Mesothelial cell of epicardium (in vitro differentiated cells): ENCODE measurements at regions not wholly inside any gene's neighbourhood (a gene's known extent, or its start where the extent isn't known, plus 50 kb on each side); places are given as distances from the start of the nearest gene placed in this dataset.

Experiments
- DNase-seq, 2 experiments: peaks; one replicate each; pipeline ENCODE4 v3.0.0; 2021; ENCODE audit warnings: low spot score in 2 of 2; ENCODE audit not compliant: unreplicated experiment in 2 of 2
- H3K27ac Mint-ChIP-seq: 2 replicates; pipeline ENCODE4 v1.8.0; 2021; ENCODE audit warnings: mixed read lengths
- H3K27me3 Mint-ChIP-seq: 2 replicates; pipeline ENCODE4 v1.8.0; 2021; ENCODE audit warnings: low read depth, mixed read lengths
- H3K36me3 Mint-ChIP-seq: 2 replicates; pipeline ENCODE4 v1.8.0; 2021; ENCODE audit warnings: mixed read lengths
- H3K4me1 Mint-ChIP-seq: 2 replicates; pipeline ENCODE4 v1.8.0; 2021; ENCODE audit warnings: mixed read lengths
- H3K4me3 Mint-ChIP-seq: 2 replicates; pipeline ENCODE4 v1.8.0; 2021; ENCODE audit warnings: mild to moderate bottlenecking, moderate library complexity, mixed read lengths
- H3K9me3 Mint-ChIP-seq: 2 replicates; pipeline ENCODE4 v1.8.0; 2021; ENCODE audit warnings: mixed read lengths
- TF ChIP-seq, protein P1 (sequence below): fragments of 200-600 bp; sonication (generic); IDR thresholded peaks from one replicate; pipeline ENCODE4 v1.5.0; 2021; ENCODE audit warnings: antibody characterized with exemption; ENCODE audit not compliant: unreplicated experiment

DNA sequence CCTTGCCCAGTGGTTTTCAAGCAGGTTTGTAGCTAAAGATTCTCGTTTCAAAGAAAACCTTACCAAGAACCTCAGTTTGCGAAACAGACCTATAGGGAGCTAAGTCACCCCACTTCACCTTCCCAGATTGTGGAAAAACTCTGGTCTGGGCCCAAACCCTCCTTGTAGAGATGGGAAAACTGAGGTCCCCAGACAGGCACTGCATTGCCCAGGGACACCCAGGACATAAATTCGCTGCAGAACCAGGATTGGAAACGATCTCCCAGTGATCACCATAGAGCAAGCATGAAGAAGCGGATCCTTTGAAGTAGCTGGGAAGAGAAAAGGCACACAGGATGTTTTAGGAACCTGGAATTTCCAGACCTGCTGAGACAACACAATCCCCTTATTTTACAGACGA lies 85.6 kb upstream of the PIAS1 start:
- Mint-ChIP-seq H3K27ac (peak overlapping the region; percentile 83), H3K9me3 (peaks cover 8% of the 10 kb centered on the region), H3K36me3 (no peaks in the 10 kb centered on the region), H3K4me3 (peak overlapping the region; percentile 71), H3K4me1 (peaks cover 23% of the 10 kb centered on the region), H3K27me3 (no peaks in the 10 kb centered on the region)
- no peak for DNase-seq
- TF ChIP-seq, protein P1, sequence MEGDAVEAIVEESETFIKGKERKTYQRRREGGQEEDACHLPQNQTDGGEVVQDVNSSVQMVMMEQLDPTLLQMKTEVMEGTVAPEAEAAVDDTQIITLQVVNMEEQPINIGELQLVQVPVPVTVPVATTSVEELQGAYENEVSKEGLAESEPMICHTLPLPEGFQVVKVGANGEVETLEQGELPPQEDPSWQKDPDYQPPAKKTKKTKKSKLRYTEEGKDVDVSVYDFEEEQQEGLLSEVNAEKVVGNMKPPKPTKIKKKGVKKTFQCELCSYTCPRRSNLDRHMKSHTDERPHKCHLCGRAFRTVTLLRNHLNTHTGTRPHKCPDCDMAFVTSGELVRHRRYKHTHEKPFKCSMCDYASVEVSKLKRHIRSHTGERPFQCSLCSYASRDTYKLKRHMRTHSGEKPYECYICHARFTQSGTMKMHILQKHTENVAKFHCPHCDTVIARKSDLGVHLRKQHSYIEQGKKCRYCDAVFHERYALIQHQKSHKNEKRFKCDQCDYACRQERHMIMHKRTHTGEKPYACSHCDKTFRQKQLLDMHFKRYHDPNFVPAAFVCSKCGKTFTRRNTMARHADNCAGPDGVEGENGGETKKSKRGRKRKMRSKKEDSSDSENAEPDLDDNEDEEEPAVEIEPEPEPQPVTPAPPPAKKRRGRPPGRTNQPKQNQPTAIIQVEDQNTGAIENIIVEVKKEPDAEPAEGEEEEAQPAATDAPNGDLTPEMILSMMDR, result no peak

DNA sequence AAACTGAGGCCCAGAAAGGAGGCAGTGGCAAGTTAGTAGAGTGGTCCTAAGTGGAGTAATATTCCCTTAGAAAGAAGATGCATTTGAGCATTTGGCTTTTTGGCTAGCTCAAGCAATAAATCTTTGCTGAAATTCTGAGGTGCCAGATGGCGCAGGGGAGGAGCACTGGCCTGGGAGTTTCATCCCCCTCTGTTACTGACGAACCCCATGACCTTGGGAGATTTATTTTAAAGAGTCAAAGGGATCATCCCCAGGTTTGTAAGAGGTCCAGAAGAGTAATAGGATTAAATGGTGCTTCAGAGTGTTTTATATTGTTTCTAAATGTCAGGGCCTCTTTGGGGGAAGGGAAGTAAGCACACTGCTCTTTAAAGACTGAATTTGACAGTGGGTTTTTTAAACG lies 85.1 kb upstream of the PIAS1 start:
- H3K36me3 Mint-ChIP-seq, result no peaks in the 10 kb centered on the region
- H3K27me3 Mint-ChIP-seq, result no peaks in the 10 kb centered on the region
- peak overlapping the region; percentile 53 for H3K27ac Mint-ChIP-seq
- H3K4me1 Mint-ChIP-seq, result peaks cover 23% of the 10 kb centered on the region
- no peak for DNase-seq
- TF ChIP-seq, protein P1, result no peak
- H3K9me3 Mint-ChIP-seq, result peaks cover 8% of the 10 kb centered on the region
- H3K4me3 Mint-ChIP-seq, result peak overlapping the region; percentile 71

DNA sequence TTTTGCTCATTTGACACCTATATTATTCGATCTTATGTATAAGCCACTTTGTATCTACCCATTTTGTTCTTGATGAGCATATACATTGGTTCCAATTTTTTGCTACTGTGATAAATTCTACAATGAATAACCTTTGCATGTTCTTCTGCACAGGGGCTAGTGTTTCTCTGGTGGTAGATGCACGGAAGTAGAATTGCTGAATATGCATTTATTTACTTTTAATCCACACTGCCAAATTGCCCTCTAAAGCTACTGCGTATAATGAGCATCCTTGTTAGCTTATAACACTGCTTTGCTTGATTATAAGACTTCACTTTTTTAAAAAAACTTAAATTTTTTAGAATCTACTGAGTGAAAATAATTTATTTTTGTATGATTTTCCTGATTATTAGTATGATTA lies 84.2 kb upstream of the PIAS1 start:
- no peaks in the 10 kb centered on the region for H3K27me3 Mint-ChIP-seq
- no peak overlapping the region for H3K27ac Mint-ChIP-seq
- H3K9me3 Mint-ChIP-seq, result peaks cover 8% of the 10 kb centered on the region
- H3K36me3 Mint-ChIP-seq, result no peaks in the 10 kb centered on the region
- H3K4me3 Mint-ChIP-seq, result no peak overlapping the region
- no peak for DNase-seq
- TF ChIP-seq, protein P1, result no peak
- H3K4me1 Mint-ChIP-seq, result peaks cover 23% of the 10 kb centered on the region

DNA sequence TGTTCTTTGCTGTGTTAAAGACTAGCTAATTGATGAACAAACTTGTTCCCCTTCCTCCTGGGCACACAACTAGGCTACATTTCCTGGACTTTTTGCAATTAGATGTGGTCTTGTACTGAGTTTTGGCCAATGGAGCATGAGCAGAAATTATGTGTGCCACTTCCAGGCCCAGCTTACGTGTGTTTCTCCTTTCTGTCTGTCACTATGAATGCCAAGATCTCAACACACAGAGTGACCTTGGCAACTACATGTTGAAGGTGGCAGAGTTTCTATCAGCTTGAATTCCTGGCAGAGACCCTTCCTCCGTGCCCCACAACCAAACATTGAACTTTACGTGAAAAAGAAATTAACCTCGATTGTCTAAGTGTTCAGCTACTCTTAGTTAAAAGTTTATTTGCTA lies 81.7 kb upstream of the PIAS1 start:
- Mint-ChIP-seq H3K27me3 (no peaks in the 10 kb centered on the region), H3K27ac (no peak overlapping the region), H3K36me3 (no peaks in the 10 kb centered on the region), H3K4me3 (no peak overlapping the region), H3K4me1 (peaks cover 21% of the 10 kb centered on the region), H3K9me3 (peaks cover 16% of the 10 kb centered on the region)
- DNase-seq, result no peak
- TF ChIP-seq, protein P1, result no peak

DNA sequence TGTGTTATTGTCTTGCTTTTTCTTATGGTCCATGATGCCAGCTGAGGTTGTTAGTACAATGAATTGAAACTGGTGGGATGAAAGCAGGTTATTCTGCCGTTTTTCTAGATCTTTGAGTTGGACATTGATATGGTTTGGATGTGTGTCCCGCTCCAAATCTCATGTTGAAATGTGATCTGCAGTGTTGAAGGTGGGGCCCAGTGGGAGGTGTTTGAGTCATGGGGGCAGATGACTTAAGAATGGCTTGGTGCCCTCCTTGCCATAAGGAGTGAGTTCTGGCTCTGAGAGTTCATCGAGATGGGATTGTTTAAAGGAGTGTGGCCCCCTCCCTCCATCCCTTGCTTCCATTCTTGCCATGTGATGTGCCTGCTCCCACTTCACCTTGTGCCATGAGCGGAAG lies 80.3 kb upstream of the PIAS1 start:
- TF ChIP-seq, protein P1, result no peak
- H3K9me3 Mint-ChIP-seq, result peaks cover 21% of the 10 kb centered on the region
- no peak overlapping the region for H3K4me3 Mint-ChIP-seq
- H3K4me1 Mint-ChIP-seq, result peaks cover 6% of the 10 kb centered on the region
- no peaks in the 10 kb centered on the region for H3K27me3 Mint-ChIP-seq
- H3K36me3 Mint-ChIP-seq, result peaks cover 1% of the 10 kb centered on the region
- no peak for DNase-seq
- H3K27ac Mint-ChIP-seq, result no peak overlapping the region

DNA sequence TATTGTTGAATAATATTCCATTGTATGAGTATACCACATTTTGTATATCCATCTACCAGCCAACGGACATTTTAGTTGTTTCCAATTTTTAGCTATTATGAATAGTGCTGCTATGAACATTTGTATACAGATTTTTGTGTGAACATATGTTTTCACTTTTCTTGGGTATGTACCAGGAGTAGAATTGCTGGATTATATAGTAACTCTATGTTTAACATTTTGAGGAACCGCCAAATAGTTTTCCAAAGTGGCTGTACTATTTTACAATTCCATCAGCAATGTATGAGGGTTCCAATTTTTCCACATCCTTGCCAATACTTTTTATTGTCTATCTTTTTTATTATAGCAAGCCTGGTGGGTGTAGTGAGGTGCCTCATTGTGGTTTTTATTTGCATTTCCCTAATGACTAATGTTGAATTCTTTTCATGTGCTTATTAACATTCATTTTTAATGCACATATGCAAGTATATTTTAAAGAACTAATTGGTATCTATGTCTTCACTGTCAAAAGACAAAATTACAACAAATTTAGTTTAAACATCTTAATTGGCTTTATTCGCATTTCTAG lies 77.5 kb upstream of the PIAS1 start:
- Mint-ChIP-seq H3K4me1 (no peaks in the 10 kb centered on the region), H3K27me3 (no peaks in the 10 kb centered on the region), H3K4me3 (no peak overlapping the region), H3K9me3 (peaks cover 26% of the 10 kb centered on the region), H3K27ac (no peak overlapping the region), H3K36me3 (peaks cover 2% of the 10 kb centered on the region)
- DNase-seq, result no peak
- TF ChIP-seq, protein P1, result no peak
